KMS-11 (cell line): ENCODE measurements at regions not wholly inside any gene's neighbourhood (a gene's known extent, or its start where the extent isn't known, plus 50 kb on each side); places are given as distances from the start of the nearest gene placed in this dataset.

Experiments
- H2AFZ ChIP-seq: fragments of 200-600 bp; sonication (generic); 2 replicates; pipeline ENCODE4 v1.6.1; 2016; ENCODE audit warnings: antibody characterized with exemption, mixed run types, low read depth
- H3K27ac ChIP-seq: fragments of 200-600 bp; sonication (generic); 2 replicates; pipeline ENCODE4 v1.6.1; 2016; ENCODE audit warnings: mild to moderate bottlenecking, mixed run types
- H3K27me3 ChIP-seq: fragments of 200-600 bp; sonication (generic); 2 replicates; pipeline ENCODE4 v1.6.1; 2017; ENCODE audit warnings: mild to moderate bottlenecking, low read depth, mixed run types, moderate library complexity; ENCODE audit not compliant: insufficient read depth
- H3K36me3 ChIP-seq: fragments of 200-600 bp; sonication (generic); 2 replicates; pipeline ENCODE4 v1.6.1; 2017; ENCODE audit warnings: mild to moderate bottlenecking, mixed run types; ENCODE audit not compliant: insufficient read depth
- H3K4me1 ChIP-seq: fragments of 200-600 bp; sonication (generic); 2 replicates; pipeline ENCODE4 v1.6.1; 2016; ENCODE audit warnings: mild to moderate bottlenecking, low read depth, mixed run types; ENCODE audit not compliant: poor library complexity, severe bottlenecking
- H3K4me2 ChIP-seq: fragments of 200-600 bp; sonication (generic); 2 replicates; pipeline ENCODE4 v1.7.0; 2016; ENCODE audit warnings: mild to moderate bottlenecking, mixed run types
- H3K4me3 ChIP-seq: fragments of 200-600 bp; sonication (generic); IDR thresholded peaks from 2 replicates; pipeline ENCODE4 v1.6.1; 2017; ENCODE audit warnings: low read depth, low read length, mixed read lengths; ENCODE audit not compliant: insufficient read depth
- H3K79me2 ChIP-seq: fragments of 200-600 bp; sonication (generic); 2 replicates; pipeline ENCODE4 v1.6.1; 2016; ENCODE audit warnings: low read depth, mixed run types; ENCODE audit not compliant: insufficient read depth
- H3K9ac ChIP-seq: fragments of 200-600 bp; sonication (generic); 2 replicates; pipeline ENCODE4 v1.6.1; 2016; ENCODE audit warnings: mild to moderate bottlenecking, mixed run types
- H4K20me1 ChIP-seq: fragments of 200-600 bp; sonication (generic); 2 replicates; pipeline ENCODE4 v1.6.1; 2016; ENCODE audit warnings: mild to moderate bottlenecking, mixed run types; ENCODE audit not compliant: insufficient read depth
- TF ChIP-seq, protein P1 (sequence below): fragments of 200-600 bp; sonication (generic); conservative IDR thresholded peaks from 2 replicates; pipeline ENCODE4 v1.6.1; 2017; ENCODE audit warnings: low read depth, mild to moderate bottlenecking, antibody characterized with exemption, low read length, moderate library complexity, mixed read lengths

DNA sequence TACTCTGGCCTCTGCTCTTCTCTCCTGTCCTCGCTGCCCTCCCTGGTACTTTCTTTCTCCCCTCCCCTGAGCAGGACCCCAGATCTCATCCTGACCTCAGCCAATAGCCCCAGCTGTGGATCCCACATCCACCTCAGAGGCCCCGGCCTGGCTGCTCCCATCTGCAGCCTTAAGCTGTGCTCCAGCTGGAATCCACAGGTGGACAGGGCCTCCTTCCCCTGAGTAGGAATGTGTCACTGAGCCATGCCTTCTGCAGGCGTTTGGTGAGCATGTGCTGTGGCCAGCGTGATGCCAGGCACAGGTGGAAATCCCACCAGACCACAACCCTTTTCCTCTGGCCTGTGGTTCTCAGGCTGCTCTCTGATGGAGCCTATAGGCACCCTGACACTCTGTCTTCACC lies 68.9 kb downstream of the C5orf15 start:
- H3K27ac ChIP-seq = no peak overlapping the region
- no peak overlapping the region for H2AFZ ChIP-seq
- no peaks in the 10 kb centered on the region for H4K20me1 ChIP-seq
- no peak overlapping the region for H3K9ac ChIP-seq
- no peak overlapping the region for H3K4me2 ChIP-seq
- peaks cover 24% of the 10 kb centered on the region for H3K4me1 ChIP-seq
- no peaks in the 10 kb centered on the region for H3K36me3 ChIP-seq
- no peaks in the 10 kb centered on the region for H3K27me3 ChIP-seq
- TF ChIP-seq, protein P1, sequence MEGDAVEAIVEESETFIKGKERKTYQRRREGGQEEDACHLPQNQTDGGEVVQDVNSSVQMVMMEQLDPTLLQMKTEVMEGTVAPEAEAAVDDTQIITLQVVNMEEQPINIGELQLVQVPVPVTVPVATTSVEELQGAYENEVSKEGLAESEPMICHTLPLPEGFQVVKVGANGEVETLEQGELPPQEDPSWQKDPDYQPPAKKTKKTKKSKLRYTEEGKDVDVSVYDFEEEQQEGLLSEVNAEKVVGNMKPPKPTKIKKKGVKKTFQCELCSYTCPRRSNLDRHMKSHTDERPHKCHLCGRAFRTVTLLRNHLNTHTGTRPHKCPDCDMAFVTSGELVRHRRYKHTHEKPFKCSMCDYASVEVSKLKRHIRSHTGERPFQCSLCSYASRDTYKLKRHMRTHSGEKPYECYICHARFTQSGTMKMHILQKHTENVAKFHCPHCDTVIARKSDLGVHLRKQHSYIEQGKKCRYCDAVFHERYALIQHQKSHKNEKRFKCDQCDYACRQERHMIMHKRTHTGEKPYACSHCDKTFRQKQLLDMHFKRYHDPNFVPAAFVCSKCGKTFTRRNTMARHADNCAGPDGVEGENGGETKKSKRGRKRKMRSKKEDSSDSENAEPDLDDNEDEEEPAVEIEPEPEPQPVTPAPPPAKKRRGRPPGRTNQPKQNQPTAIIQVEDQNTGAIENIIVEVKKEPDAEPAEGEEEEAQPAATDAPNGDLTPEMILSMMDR = no peak
- H3K4me3 ChIP-seq = no peak overlapping the region
- H3K79me2 ChIP-seq = no peaks in the 10 kb centered on the region

DNA sequence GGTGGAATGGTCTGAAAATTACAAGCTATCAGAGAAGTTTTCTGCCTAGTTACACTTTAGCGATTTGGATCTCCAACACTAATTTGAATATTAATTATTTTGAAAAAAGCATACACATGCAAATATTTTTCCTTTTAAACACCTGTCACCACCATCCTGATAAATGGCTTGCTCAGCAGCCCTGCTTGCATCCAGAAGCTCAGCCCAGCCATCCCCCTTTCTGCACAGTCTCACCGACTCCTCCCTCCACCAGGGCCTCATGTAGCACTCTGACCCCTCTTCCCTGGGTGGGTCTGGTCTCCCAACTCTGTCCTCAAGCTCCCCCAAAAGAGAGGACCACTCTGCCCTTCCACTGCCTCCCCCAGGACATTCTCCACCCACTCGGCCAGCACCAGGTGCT lies 70.0 kb downstream of the C5orf15 start:
- Histone ChIP-seq H3K27ac (no peak overlapping the region), H4K20me1 (no peaks in the 10 kb centered on the region), H3K79me2 (no peaks in the 10 kb centered on the region), H3K4me2 (no peak overlapping the region), H3K27me3 (no peaks in the 10 kb centered on the region), H2AFZ (no peak overlapping the region), H3K4me3 (no peak overlapping the region), H3K4me1 (peaks cover 24% of the 10 kb centered on the region), H3K9ac (no peak overlapping the region), H3K36me3 (no peaks in the 10 kb centered on the region)
- TF ChIP-seq, protein P1 = no peak

DNA sequence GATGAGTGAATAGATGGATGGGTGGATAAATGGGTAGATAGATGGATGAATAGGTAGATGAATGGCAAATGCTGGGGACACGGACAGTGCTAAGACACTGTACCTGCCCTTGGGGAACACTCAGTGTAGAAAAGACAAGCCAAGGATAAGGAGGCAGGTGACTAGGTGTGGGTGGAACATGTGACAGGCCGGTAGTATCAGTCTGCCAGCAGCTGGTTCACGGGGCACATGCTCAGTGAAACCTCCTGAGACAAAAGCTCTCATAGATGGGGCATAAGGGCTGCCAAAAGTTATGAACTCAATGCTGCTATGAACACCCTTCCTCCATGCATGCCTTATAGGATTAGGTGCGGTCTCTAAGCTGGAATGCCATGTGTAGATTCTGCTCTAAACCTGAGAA lies 71.0 kb downstream of the C5orf15 start:
- H3K36me3 ChIP-seq = no peaks in the 10 kb centered on the region
- H3K4me2 ChIP-seq = no peak overlapping the region
- TF ChIP-seq, protein P1 = no peak
- peaks cover 24% of the 10 kb centered on the region for H3K4me1 ChIP-seq
- H3K4me3 ChIP-seq = no peak overlapping the region
- H3K9ac ChIP-seq = no peak overlapping the region
- no peak overlapping the region for H3K27ac ChIP-seq
- H4K20me1 ChIP-seq = no peaks in the 10 kb centered on the region
- H2AFZ ChIP-seq = no peak overlapping the region
- H3K27me3 ChIP-seq = no peaks in the 10 kb centered on the region
- H3K79me2 ChIP-seq = no peaks in the 10 kb centered on the region

DNA sequence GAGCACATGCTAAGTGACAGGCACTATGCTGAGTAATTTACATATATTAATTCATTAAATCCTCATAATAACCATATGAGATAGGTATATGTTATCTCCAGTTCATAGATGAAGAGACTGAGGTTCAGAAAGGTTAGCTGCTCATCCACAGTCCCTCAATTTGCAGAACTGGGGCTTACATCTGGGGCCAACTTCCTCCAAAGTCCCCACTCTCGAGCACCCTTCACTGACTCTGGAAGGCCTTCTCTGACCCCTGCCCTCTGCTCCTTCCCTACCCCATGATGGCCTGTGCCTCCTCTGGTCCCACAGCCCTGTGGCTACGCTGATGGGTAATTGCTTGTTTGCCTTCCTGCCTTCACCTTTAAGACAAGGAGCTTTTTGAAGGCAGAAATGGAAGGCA lies 71.6 kb downstream of the C5orf15 start:
- no peak overlapping the region for H3K4me3 ChIP-seq
- TF ChIP-seq, protein P1 = no peak
- no peaks in the 10 kb centered on the region for H3K27me3 ChIP-seq
- no peaks in the 10 kb centered on the region for H3K36me3 ChIP-seq
- H4K20me1 ChIP-seq = no peaks in the 10 kb centered on the region
- no peak overlapping the region for H3K27ac ChIP-seq
- no peaks in the 10 kb centered on the region for H3K79me2 ChIP-seq
- no peak overlapping the region for H3K9ac ChIP-seq
- peak overlapping the region; percentile 83; the same call in 1 of the 2 replicates for H3K4me2 ChIP-seq
- peaks cover 28% of the 10 kb centered on the region for H3K4me1 ChIP-seq
- H2AFZ ChIP-seq = no peak overlapping the region
